B cell (primary cell): ENCODE measurements at regions not wholly inside any gene's neighbourhood (a gene's known extent, or its start where the extent isn't known, plus 50 kb on each side); places are given as distances from the start of the nearest gene placed in this dataset.

Experiments used
- CTCF ChIP-seq: fragments of 200-600 bp; IDR thresholded peaks from one replicate; pipeline ENCODE4 v1.8.0; 2022; ENCODE audit warnings: antibody characterized with exemption, mild to moderate bottlenecking
- EZH2 ChIP-seq: IDR thresholded peaks from 2 replicates; pipeline ENCODE4 v1.6.1; 2012; ENCODE audit warnings: borderline replicate concordance, low read depth, mild to moderate bottlenecking, moderate library complexity, low read length; ENCODE audit not compliant: insufficient read depth, poor library complexity, severe bottlenecking

DNA sequence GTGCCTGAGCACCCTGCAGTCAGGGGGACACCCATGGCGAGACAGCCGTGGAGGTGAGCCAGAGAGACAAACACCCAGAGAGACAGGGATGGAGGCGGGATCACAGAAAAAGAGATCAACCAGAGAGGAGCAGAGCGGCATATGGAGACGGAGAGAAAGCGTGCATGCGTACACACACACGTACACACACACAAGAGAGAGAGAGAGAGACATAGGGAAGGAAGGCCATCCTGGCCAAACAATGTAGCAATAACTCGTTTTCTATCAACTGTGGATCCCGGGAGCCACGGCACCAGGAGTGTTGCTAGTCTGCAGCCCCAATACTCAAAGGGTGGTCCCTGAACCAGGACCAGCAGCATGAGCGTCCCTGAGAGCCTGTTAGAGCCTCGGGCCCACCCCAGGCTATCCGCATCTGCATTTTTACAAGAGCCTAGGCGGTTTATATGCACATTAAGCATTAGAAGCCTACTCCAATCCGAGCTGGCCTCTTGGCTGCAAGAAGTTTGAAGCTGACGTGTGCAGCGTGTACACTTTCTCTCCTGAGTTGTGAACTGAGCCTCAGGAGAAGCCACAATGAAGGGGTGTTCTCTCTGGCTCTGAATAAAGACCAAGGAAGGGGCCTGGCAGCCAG lies 50.1 kb upstream of the MYCN start:
- no peak for TF ChIP-seq CTCF
- no peak for TF ChIP-seq EZH2
